ENCODE measurements at regions not wholly inside any gene's neighbourhood (a gene's known extent, or its start where the extent isn't known, plus 50 kb on each side); places are given as distances from the start of the nearest gene placed in this dataset.

- no peaks in the 10 kb centered on the region for H3K9me3 ChIP-seq
- no peaks in the 10 kb centered on the region for H3K4me1 ChIP-seq (replicated peaks)
- no peak overlapping the region for H3K4me3 ChIP-seq
- intact Hi-C loops (cut with DNase I): no loop called here
- H3K27ac ChIP-seq: no peak overlapping the region
- no peaks in the 10 kb centered on the region for H3K27me3 ChIP-seq (replicated peaks; ENCODE audit: insufficient read depth)
- no peaks in the 10 kb centered on the region for H3K36me3 ChIP-seq
- WGBS: 53% methylated on average over 1 of the region's 1 CpG
- no peak for DNase-seq (ENCODE audit: low spot score)
- no peak for TF ChIP-seq CTCF (IDR thresholded peaks at IDR 0.05)
- TF ChIP-seq POLR2A (IDR thresholded peaks at IDR 0.05): no peak
- no peak for TF ChIP-seq POLR2AphosphoS5 (IDR thresholded peaks at IDR 0.05)
These were observed 197.8 kb upstream of the GALNT2 start for GRCh38 chr1:229869240-229869639.

GRCh38 chr1:229869687-229870086 is 197.4 kb upstream of the GALNT2 start:
- no peaks in the 10 kb centered on the region for H3K4me1 ChIP-seq (replicated peaks)
- TF ChIP-seq POLR2AphosphoS5 (IDR thresholded peaks at IDR 0.05) (no peak), CTCF (IDR thresholded peaks at IDR 0.05) (no peak), POLR2A (IDR thresholded peaks at IDR 0.05) (no peak)
- DNase-seq (ENCODE audit: low spot score): no peak
- no peaks in the 10 kb centered on the region for H3K27me3 ChIP-seq (replicated peaks; ENCODE audit: insufficient read depth)
- no peak overlapping the region for H3K4me3 ChIP-seq
- no peaks in the 10 kb centered on the region for H3K36me3 ChIP-seq
- intact Hi-C loops (cut with DNase I): no loop called here
- no peak overlapping the region for H3K27ac ChIP-seq
- 52% methylated on average over 4 of the region's 4 CpGs for WGBS
- H3K9me3 ChIP-seq: no peaks in the 10 kb centered on the region

GRCh38 chr1:229870381-229870780 is 196.7 kb upstream of the GALNT2 start:
- no peak for TF ChIP-seq POLR2A (IDR thresholded peaks at IDR 0.05)
- no peak for TF ChIP-seq POLR2AphosphoS5 (IDR thresholded peaks at IDR 0.05)
- no peak for TF ChIP-seq CTCF (IDR thresholded peaks at IDR 0.05)
- no peaks in the 10 kb centered on the region for H3K4me1 ChIP-seq (replicated peaks)
- 68% methylated on average over 2 of the region's 2 CpGs for WGBS
- no peak for DNase-seq (ENCODE audit: low spot score)
- no peaks in the 10 kb centered on the region for H3K27me3 ChIP-seq (replicated peaks; ENCODE audit: insufficient read depth)
- no peaks in the 10 kb centered on the region for H3K9me3 ChIP-seq
- intact Hi-C loops (cut with DNase I): no loop called here
- H3K36me3 ChIP-seq: no peaks in the 10 kb centered on the region
- no peak overlapping the region for H3K27ac ChIP-seq
- H3K4me3 ChIP-seq: no peak overlapping the region

GRCh38 chr1:229871078-229871676 is 195.9 kb upstream of the GALNT2 start:
- no peaks in the 10 kb centered on the region for H3K9me3 ChIP-seq
- H3K4me1 ChIP-seq (replicated peaks): no peaks in the 10 kb centered on the region
- DNase-seq (ENCODE audit: low spot score): no peak
- whole genome bisulfite sequencing: 82% methylated on average over 9 of the region's 9 CpGs
- TF ChIP-seq POLR2A (IDR thresholded peaks at IDR 0.05) (no peak), CTCF (IDR thresholded peaks at IDR 0.05) (no peak), POLR2AphosphoS5 (IDR thresholded peaks at IDR 0.05) (no peak)
- intact Hi-C loops (cut with DNase I): no loop called here
- no peak overlapping the region for H3K4me3 ChIP-seq
- no peaks in the 10 kb centered on the region for H3K27me3 ChIP-seq (replicated peaks; ENCODE audit: insufficient read depth)
- no peaks in the 10 kb centered on the region for H3K36me3 ChIP-seq
- H3K27ac ChIP-seq: no peak overlapping the region

GRCh38 chr1:229874136-229874535 is 192.9 kb upstream of the GALNT2 start:
- no peaks in the 10 kb centered on the region for H3K9me3 ChIP-seq
- no peak for TF ChIP-seq POLR2AphosphoS5 (IDR thresholded peaks at IDR 0.05)
- TF ChIP-seq POLR2A (IDR thresholded peaks at IDR 0.05): no peak
- no peak for TF ChIP-seq CTCF (IDR thresholded peaks at IDR 0.05)
- no peaks in the 10 kb centered on the region for H3K27me3 ChIP-seq (replicated peaks; ENCODE audit: insufficient read depth)
- intact Hi-C loops (cut with DNase I): no loop called here
- no peak overlapping the region for H3K4me3 ChIP-seq
- H3K27ac ChIP-seq: no peak overlapping the region
- no peaks in the 10 kb centered on the region for H3K4me1 ChIP-seq (replicated peaks)
- WGBS: 85% methylated on average over 3 of the region's 3 CpGs
- H3K36me3 ChIP-seq: no peaks in the 10 kb centered on the region
- no peak for DNase-seq (ENCODE audit: low spot score)

Measured in prostate gland (tissue), 2 donors.